ENCODE measurements at regions not wholly inside any gene's neighbourhood (a gene's known extent, or its start where the extent isn't known, plus 50 kb on each side); places are given as distances from the start of the nearest gene placed in this dataset.

DNA sequence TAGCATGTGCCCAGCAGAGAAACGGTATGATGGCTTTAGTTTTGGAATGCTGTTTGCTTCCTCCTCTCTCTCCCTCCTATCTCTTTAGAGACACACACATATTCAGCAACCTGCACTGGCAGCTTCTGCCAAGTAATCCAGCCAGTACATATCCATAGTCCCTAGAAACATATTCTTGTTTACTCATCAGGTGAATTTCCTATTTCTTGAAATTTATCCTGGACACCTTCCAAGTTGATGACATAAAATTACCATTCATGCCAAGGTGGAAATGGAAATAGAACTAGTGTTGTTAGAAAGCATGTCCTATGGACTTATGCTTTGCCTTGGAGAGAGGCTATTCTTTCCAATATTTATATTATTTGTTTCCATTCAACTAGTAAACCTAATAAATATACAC lies 50.9 kb upstream of the RGPD4 start:
- Histone ChIP-seq H4K20me1 (ENCODE audit: control insufficient read depth, insufficient read depth, low read depth, low read length) (no peaks in the 10 kb centered on the region), H3K9me3 (ENCODE audit: control insufficient read depth, insufficient read depth, low read length) (no peaks in the 10 kb centered on the region), H3K36me3 (ENCODE audit: control insufficient read depth, low read length) (no peaks in the 10 kb centered on the region), H3K79me2 (ENCODE audit: control insufficient read depth, low read length) (no peaks in the 10 kb centered on the region), H3K4me1 (ENCODE audit: control insufficient read depth, low read length) (no peaks in the 10 kb centered on the region), H3K4me3 (ENCODE audit: low read length) (no peak overlapping the region), H3K27me3 (ENCODE audit: control insufficient read depth, low read length) (no peaks in the 10 kb centered on the region), H3F3A (ENCODE audit: control insufficient read depth, insufficient read depth) (no peaks in the 10 kb centered on the region), H3K4me2 (ENCODE audit: low read length) (no peak overlapping the region), H3K27ac (ENCODE audit: low read depth, low read length) (no peak overlapping the region), H3K9me2 (replicated peaks; ENCODE audit: control insufficient read depth, low read length) (no peaks in the 10 kb centered on the region)
- TF ChIP-seq, protein P1, sequence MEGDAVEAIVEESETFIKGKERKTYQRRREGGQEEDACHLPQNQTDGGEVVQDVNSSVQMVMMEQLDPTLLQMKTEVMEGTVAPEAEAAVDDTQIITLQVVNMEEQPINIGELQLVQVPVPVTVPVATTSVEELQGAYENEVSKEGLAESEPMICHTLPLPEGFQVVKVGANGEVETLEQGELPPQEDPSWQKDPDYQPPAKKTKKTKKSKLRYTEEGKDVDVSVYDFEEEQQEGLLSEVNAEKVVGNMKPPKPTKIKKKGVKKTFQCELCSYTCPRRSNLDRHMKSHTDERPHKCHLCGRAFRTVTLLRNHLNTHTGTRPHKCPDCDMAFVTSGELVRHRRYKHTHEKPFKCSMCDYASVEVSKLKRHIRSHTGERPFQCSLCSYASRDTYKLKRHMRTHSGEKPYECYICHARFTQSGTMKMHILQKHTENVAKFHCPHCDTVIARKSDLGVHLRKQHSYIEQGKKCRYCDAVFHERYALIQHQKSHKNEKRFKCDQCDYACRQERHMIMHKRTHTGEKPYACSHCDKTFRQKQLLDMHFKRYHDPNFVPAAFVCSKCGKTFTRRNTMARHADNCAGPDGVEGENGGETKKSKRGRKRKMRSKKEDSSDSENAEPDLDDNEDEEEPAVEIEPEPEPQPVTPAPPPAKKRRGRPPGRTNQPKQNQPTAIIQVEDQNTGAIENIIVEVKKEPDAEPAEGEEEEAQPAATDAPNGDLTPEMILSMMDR (IDR thresholded peaks at IDR 0.05; ENCODE audit: low read depth, low read length, poor library complexity, severe bottlenecking) = no peak
- no peak for TF ChIP-seq EZH2phosphoT487 (IDR thresholded peaks at IDR 0.05; ENCODE audit: borderline replicate concordance, low read length)

DNA sequence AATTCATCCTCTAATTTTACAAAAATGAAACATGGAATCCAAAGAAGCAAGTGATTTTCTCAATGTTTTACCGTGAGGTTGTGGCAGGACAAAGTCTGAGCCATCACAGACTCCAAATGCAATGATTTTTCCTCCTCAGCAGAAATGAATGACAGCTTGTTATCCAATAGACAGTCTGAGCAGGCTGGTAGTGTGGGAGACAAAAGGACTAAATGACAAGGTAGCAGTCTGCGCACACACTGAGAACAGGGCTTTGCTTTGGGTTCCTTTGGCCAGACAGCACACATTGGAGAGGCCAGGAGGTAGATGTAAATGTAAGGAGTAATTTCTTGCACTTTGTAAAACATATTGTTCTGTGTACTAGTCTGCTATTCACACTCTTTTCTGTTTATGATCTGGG lies 50.3 kb upstream of the RGPD4 start:
- Histone ChIP-seq H3K27me3 (ENCODE audit: control insufficient read depth, low read length) (no peaks in the 10 kb centered on the region), H4K20me1 (ENCODE audit: control insufficient read depth, insufficient read depth, low read depth, low read length) (no peaks in the 10 kb centered on the region), H3K4me3 (ENCODE audit: low read length) (no peak overlapping the region), H3K4me1 (ENCODE audit: control insufficient read depth, low read length) (no peaks in the 10 kb centered on the region), H3F3A (ENCODE audit: control insufficient read depth, insufficient read depth) (no peaks in the 10 kb centered on the region), H3K4me2 (ENCODE audit: low read length) (no peak overlapping the region), H3K9me2 (replicated peaks; ENCODE audit: control insufficient read depth, low read length) (no peaks in the 10 kb centered on the region), H3K79me2 (ENCODE audit: control insufficient read depth, low read length) (no peaks in the 10 kb centered on the region), H3K9me3 (ENCODE audit: control insufficient read depth, insufficient read depth, low read length) (no peaks in the 10 kb centered on the region), H3K36me3 (ENCODE audit: control insufficient read depth, low read length) (no peaks in the 10 kb centered on the region), H3K27ac (ENCODE audit: low read depth, low read length) (no peak overlapping the region)
- no peak for TF ChIP-seq EZH2phosphoT487 (IDR thresholded peaks at IDR 0.05; ENCODE audit: borderline replicate concordance, low read length)
- TF ChIP-seq, protein P1 (IDR thresholded peaks at IDR 0.05; ENCODE audit: low read depth, low read length, poor library complexity, severe bottlenecking) = no peak
